ENCODE measurements at regions not wholly inside any gene's neighbourhood (a gene's known extent, or its start where the extent isn't known, plus 50 kb on each side); places are given as distances from the start of the nearest gene placed in this dataset.

DNA sequence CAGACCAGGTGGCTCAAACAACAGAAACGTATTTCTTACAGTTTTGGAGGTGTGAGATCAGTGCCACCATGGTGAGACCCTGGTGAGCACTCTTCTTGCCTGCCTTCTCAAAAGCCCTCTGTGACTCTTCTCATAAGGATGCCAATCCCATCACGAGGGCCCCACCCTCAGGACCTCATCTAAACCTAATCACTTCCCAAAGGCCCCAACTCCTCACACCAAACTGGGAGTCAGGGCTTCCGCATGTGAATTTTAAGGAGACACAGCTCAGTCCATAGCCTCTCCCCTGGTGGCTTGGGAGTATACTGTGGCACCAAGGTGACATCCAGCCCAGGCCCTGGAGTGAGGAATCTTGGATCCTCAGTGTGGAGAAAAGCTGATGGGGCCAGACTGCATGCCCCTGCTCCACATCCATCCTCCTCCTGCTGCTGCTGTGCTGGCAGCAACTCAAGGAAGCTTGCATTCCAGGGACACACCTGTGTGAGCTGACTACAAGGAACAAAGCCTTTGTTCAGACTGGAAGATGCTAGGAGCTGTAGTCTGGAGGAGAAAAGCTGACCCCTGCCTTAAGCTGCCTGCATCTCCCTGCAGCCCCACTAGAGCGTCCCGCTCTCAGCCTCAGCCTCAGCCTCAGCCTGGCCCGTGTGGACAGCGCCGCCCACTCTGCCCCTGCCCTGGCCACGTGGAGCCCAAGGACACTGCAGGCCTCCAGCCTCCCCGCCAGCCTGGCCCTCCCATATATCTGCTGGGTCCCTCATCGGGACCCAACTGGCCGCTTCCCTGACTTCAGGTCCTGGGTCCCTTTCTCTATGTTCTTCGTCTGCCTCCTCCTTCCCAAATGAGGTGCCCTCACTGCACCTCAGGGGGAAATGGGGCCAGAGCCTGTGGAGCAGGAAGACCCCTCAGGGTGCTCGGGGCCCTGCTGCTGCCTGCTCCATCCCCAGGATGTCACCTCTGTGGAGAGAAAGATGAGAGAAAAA, 87.8 kb upstream of the RAB6C start:
- Histone ChIP-seq H3K4me1 (no peaks in the 10 kb centered on the region), H3K36me3 (no peaks in the 10 kb centered on the region), H3K27me3 (no peaks in the 10 kb centered on the region), H3K9me3 (no peaks in the 10 kb centered on the region), H3K4me3 (replicated peaks in 1 of 3) (no peak overlapping the region), H3K27ac (no peak overlapping the region)
- intact Hi-C loops (cut with DNase I): no loop called here
- no peak for DNase-seq
- 73 to 79% methylated on average over 8 to 13 of the region's 14 CpGs for WGBS, 2 donors
- TF ChIP-seq POLR2A (IDR thresholded peaks at IDR 0.05): no peak
- TF ChIP-seq, protein P1, sequence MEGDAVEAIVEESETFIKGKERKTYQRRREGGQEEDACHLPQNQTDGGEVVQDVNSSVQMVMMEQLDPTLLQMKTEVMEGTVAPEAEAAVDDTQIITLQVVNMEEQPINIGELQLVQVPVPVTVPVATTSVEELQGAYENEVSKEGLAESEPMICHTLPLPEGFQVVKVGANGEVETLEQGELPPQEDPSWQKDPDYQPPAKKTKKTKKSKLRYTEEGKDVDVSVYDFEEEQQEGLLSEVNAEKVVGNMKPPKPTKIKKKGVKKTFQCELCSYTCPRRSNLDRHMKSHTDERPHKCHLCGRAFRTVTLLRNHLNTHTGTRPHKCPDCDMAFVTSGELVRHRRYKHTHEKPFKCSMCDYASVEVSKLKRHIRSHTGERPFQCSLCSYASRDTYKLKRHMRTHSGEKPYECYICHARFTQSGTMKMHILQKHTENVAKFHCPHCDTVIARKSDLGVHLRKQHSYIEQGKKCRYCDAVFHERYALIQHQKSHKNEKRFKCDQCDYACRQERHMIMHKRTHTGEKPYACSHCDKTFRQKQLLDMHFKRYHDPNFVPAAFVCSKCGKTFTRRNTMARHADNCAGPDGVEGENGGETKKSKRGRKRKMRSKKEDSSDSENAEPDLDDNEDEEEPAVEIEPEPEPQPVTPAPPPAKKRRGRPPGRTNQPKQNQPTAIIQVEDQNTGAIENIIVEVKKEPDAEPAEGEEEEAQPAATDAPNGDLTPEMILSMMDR (IDR thresholded peaks at IDR 0.05): no peak

DNA sequence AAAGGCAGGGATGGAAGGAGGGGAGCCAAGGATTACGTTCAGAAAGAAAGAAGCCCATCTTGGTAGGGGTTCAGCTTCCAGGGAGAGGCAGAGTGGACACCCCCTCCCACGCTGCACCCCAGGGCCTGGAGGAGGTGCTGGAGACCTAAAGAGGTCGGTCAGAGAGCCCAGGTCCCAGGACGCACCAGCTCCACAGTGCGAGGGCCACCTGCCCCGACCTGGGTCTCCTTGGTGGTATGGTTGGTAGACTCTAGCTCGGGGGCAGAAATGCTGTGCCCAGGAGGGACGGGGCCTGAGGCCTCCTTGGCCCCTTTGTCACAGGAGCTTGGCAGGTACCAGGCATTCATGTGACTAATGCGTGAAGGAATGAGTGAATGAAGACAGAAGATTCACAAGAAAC, 87.1 kb upstream of the RAB6C start:
- no peak overlapping the region for H3K27ac ChIP-seq
- intact Hi-C loops (cut with DNase I): no loop called here
- no peak for DNase-seq
- H3K4me1 ChIP-seq: no peaks in the 10 kb centered on the region
- WGBS, 2 donors: 85 to 88% methylated on average over 9 of the region's 9 CpGs
- H3K9me3 ChIP-seq: no peaks in the 10 kb centered on the region
- H3K27me3 ChIP-seq: no peaks in the 10 kb centered on the region
- no peaks in the 10 kb centered on the region for H3K36me3 ChIP-seq
- TF ChIP-seq POLR2A (IDR thresholded peaks at IDR 0.05): no peak
- TF ChIP-seq, protein P1 (IDR thresholded peaks at IDR 0.05): no peak
- H3K4me3 ChIP-seq (replicated peaks in 1 of 3): no peak overlapping the region

DNA sequence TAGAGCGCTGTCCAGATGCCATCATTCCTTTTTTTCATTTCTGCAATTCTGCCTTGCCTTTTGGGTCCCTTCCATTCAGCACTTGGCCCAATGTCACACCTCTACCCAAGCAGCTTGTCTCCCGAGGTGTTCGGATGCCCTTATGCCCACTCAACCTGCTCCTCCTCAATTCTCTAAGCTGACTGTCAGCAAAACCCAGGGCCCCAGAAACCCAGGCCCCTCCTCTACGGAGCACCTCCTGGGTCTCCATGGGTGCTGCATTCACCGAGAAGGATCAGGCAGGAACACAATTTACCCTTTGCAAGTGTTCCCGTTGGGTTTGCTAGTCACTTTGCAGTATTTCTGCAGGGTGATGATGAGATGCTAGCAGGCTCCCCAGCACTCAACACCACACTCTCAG, 86.7 kb upstream of the RAB6C start:
- Histone ChIP-seq H3K4me1 (no peaks in the 10 kb centered on the region), H3K4me3 (replicated peaks in 1 of 3) (no peak overlapping the region), H3K36me3 (no peaks in the 10 kb centered on the region), H3K27me3 (no peaks in the 10 kb centered on the region), H3K9me3 (no peaks in the 10 kb centered on the region), H3K27ac (no peak overlapping the region)
- TF ChIP-seq POLR2A (IDR thresholded peaks at IDR 0.05): no peak
- TF ChIP-seq, protein P1 (IDR thresholded peaks at IDR 0.05): no peak
- 85 to 97% methylated on average over 6 of the region's 6 CpGs for WGBS, 2 donors
- intact Hi-C loops (cut with DNase I): no loop called here
- DNase-seq: no peak

DNA sequence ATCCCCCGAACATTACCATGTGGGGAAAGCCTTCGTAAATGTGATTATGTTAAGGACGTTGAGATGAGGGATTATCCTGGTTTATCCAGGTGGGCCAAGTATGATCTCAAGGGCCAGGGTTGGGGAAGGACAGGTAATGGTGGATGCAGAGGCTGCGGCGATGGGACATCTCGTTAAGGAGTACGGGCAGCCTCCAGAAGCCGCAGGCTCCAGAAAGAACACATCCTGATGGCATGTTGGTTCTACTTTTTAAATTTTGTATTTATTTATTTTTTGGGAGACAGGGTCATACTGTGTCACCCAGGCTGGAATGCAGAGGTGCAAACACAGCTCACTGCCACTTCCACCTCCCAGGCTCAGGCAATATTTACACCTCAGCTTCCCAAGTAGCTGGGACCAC, 86.2 kb upstream of the RAB6C start:
- no peak overlapping the region for H3K4me3 ChIP-seq (replicated peaks in 1 of 3)
- no peaks in the 10 kb centered on the region for H3K4me1 ChIP-seq
- TF ChIP-seq POLR2A (IDR thresholded peaks at IDR 0.05): no peak
- no peak overlapping the region for H3K27ac ChIP-seq
- no peaks in the 10 kb centered on the region for H3K36me3 ChIP-seq
- H3K9me3 ChIP-seq: no peaks in the 10 kb centered on the region
- 81 to 82% methylated on average over 8 of the region's 8 CpGs for WGBS, 2 donors
- H3K27me3 ChIP-seq: no peaks in the 10 kb centered on the region
- no peak for DNase-seq
- intact Hi-C loops (cut with DNase I): no loop called here

DNA sequence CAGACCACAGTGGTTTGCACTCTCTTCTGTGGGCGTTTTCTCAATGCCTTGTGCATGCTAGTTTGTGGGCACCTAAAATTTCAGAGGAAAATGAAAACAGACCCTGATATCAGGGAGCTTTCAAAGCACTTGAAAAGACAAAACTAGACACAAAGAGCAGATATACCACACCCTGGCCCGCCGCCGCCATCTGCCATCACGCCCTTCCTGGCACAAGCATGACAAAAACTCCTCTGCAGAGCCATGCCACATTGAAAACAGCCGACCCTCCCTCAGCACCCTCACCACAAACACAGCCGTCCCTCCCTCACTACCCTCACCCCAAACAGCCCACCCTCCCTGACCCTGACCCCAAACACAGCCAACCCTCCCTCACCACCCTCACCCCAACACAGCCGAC, 84.8 kb upstream of the RAB6C start:
- H3K4me3 ChIP-seq (replicated peaks in 1 of 3): no peak overlapping the region
- 86 to 95% methylated on average over 8 of the region's 8 CpGs for WGBS, 2 donors
- intact Hi-C loops (cut with DNase I): no loop called here
- no peaks in the 10 kb centered on the region for H3K4me1 ChIP-seq
- DNase-seq: no peak
- no peaks in the 10 kb centered on the region for H3K9me3 ChIP-seq
- no peaks in the 10 kb centered on the region for H3K36me3 ChIP-seq
- no peaks in the 10 kb centered on the region for H3K27me3 ChIP-seq
- no peak for TF ChIP-seq POLR2A (IDR thresholded peaks at IDR 0.05)
- TF ChIP-seq, protein P1 (IDR thresholded peaks at IDR 0.05): no peak
- no peak overlapping the region for H3K27ac ChIP-seq

Data from thyroid gland (tissue), 4 donors.